GM21360 (cell line): ENCODE measurements at regions not wholly inside any gene's neighbourhood (a gene's known extent, or its start where the extent isn't known, plus 50 kb on each side); places are given as distances from the start of the nearest gene placed in this dataset.
A peak's percentile ranks its signal among the peaks of the same experiment; 100 is the strongest.

Experiments used
- ATAC-seq: cut with Tn5 transposase; IDR thresholded peaks from one replicate; pipeline ENCODE4 v1.9.1; 2021; ENCODE audit warnings: mild to moderate bottlenecking, moderate library complexity; ENCODE audit not compliant: unreplicated experiment

DNA sequence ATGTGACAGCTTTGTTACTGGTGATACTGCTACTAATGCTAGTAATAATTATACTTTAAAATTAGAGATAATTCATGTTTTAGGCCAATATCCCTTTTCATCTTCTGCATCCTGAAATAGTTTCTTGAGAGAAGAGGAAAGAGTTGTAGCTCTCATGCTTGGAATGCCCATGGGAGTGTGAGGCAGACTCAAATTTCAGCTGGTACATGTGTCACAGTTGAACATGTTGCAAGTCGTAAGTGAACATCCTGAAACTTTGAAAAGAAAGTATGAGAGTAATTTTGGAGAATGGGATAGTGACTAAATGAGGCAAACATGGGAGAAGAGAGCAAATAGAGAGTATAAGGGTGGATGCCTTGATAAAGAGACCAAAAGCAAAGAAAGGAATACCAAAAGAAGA lies 168.0 kb downstream of the TMTC3 start:
- ATAC-seq: no peak

DNA sequence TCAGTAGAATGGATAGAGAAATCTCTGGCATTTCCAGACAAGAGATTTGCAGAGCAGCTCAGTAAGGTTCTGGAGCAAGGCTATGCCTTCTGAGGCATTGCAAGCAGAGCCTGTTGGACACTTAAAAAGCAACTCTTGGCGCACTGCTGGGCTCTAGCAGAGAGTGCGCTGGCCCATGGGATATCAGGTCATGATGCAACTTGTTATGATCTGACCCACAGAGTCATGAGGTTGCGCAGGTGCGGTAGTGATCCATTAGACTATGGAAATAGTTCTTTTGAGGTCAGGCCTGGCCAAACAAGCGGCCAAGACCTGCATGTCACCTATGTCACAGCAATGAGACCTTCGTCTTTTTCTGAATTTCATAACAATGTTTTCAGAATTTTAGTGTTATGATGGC lies 168.6 kb downstream of the TMTC3 start:
- ATAC-seq: no peak

DNA sequence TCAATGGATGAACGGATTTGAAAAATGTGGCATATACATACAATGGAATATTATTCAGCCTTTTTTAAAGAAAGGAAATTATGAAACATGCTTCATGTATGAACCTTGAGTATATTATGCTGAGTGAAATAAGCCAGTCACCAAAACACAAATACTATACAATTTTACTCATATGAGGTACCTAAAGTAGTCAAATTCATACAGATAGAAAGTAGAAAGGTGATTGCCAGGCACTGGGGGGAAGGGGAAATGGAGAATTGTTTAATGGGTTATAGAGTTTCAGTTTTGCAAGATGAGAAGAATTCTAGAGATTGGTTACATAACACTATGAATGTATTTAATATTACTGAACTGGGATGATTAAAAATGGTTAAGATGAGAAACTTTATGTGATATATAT lies 171.4 kb downstream of the TMTC3 start:
- peak; percentile 54 for ATAC-seq

- no peak for ATAC-seq
These were observed 172.6 kb downstream of the TMTC3 start for GRCh38 chr12:88314706-88315105.

DNA sequence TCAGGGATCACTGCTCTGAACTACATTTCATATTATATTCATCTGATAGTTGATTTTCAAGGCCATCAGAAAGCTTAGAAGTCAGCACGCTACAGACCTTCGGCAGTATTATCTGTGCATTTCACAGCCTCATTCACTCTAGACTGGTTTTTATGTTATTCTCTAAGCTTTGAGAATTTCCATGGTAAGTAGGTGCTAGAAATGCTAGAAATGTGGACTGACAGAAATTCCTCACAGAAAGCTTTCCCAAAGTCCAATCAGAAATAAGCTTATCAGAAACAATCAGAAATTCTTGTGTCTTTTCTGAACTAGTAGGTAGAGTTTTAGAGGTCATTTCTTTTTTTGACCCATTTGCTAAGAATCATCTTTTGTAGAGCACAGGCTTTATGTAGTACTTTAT lies 176.6 kb downstream of the TMTC3 start:
- ATAC-seq: no peak

DNA sequence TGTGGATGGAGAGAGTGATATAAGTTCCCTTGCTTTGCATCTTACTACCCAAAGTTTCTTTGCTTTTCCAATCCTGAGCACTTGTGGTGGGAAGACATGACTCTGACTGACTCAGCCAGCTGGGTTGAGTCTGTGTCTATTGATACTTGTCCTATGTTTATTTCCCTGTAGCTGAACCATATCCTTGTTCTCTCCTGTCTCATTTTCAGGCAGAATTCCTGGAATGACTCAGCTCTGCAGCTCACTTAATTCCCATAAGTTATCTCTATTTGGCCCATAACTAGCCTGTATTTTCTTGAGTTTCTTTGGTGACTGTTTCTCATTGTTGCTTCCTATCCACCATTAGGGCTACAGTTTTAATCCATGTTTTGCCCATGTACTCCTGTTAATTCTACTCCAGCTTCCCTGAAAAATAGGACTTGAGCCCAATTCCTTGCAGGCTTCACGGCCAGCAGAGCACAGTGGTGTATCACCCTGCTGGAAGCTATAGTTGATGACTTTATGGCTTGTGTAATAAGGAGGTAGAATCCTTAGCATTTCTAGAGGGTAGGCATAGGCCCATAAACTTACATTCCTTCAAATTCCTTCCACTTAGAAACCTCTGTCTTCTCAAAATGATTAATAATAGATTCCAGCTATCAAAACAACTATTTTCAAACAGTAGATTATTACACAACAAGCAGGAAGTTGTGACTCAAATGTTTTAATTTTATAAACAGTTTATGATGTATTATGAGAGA lies 183.1 kb downstream of the TMTC3 start:
- ATAC-seq: no peak

DNA sequence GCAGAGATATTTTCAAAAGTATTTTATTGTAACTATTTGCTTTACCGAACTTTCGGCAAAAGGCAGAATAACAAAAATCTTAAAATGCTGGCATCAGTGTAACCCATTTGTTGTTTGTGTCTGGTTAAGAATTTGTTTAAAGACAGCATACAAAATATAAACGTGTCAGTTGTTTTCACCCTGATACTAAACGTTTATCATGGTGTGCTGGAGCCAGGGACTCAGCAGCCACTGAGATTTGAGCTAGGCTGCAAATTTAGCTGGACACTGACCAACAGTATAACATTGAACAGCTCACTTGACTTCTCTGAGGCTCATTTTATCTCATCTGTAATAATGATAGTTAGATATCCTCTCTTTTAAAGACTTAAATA lies 183.7 kb downstream of the TMTC3 start:
- no peak for ATAC-seq

DNA sequence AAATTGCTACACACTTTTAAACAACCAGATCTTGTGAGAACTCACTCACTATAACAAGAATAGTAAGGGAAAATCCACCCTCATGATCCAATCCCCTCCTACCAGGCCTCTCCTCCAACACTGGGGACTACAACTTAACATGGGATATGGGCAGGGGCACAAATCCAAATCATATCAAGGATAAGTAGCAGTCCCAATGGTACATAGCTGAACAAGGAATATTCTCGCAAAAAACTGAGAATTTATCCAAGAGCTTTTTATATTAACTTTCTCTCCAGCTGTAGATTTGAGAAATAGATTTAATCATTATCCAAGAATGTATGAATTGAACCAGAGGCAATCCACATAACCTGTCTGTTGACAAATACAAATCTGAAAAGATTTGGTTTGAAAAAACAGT lies 185.2 kb downstream of the TMTC3 start:
- no peak for ATAC-seq

- ATAC-seq: no peak
These were observed 186.0 kb downstream of the TMTC3 start for GRCh38 chr12:88328090-88328489.

DNA sequence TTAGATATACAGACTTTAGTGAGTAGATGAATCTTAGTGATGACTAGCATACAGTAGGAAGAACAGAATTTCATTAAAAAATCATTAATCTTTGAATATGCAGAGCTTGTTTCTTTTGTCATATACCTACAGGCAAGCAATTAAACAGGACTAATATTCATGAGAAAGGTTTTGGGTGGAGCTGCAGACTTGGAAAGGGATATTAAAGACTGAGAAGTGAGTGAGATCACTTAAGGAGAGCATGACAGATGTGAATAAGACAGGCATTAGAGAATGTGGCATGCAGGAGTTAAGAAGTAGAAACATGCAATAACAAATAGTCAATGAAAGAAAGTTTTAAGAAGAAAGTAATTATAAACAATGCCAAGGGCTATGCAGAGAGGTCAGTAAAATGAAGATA lies 187.7 kb downstream of the TMTC3 start:
- no peak for ATAC-seq

DNA sequence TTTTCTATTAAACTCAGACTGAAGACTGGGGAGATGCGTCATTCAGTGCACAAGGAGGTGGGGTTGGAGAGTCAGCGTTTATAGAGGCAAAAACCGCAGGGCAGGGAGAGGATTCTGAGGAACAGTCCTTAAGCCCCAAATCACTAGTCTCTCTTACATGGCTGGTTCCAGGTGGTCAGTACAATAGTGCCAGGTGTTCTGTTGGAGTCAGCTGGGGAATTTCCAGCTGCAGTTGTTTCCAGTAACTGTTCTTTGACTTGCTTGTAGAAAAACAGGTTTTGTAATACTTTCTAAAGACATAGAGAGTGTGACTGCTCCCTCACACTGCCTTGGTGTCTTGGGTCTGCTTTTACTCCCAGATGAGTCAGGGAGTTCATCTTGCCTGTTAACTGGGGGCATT lies 192.2 kb downstream of the TMTC3 start:
- peak; percentile 63 for ATAC-seq

DNA sequence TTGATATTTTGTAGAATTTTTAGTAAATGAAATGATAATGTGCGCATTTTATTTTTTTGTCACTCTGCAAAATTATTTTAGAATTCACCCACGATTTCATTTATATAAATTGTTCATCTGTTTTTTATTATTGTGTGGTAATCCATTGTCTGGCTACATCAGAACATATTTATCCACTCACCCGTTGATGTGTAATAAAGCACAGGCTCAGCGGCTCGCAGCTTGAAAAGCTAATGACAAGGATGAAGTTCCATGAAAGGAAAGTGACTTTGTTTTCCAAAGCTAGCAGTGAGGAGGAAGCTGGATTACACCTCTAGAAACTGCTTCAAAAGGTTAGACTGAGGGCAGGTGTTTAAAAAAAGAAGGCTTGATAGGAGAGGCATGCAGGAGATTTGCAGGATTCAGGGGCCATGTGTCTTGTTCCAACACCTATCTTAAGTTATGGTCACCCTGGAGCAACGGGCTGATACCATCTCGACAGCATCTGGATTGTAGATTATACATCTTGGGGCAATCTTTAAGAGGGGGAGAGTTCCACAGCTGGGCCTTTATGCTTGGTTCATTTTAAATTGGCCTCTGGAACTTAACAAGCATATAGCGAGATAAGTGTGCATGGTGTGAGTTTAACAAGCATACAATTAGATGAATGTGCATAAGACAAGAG lies 194.1 kb downstream of the TMTC3 start:
- no peak for ATAC-seq

- ATAC-seq: no peak
These were observed 196.4 kb downstream of the TMTC3 start for GRCh38 chr12:88338486-88338885.

DNA sequence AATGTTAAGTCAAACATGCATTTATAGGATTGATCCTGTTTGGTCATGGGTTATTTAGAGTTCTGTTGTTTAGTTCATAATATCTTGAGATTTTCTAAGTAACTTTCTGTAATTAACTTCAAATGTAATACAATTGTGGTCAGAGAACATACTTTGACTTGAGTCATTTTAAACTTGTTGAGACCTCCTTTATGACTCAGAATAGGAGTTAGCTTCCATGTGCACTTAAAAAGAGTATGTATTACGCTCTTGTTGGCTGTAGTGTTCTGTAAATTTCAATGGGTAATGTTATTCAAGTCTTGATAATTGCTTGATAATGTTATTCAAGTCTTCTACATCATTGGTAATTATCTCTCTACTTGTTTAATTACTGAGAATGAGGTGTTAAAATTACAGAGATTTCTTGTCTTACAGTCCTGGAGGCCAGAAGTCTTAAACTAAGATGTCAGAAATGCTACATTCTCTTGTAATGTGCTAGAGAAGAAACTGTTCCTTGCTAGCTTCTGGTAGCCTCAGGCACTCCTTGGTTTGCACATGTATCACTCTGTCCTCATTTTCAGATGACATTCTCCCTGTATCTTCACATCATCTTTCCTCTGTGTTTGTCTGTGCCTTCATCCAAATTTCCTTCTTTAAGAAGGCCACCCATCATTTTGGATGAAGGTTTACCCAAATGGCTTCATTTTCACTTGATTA lies 197.3 kb downstream of the TMTC3 start:
- ATAC-seq: no peak

GRCh38 chr12:88339966-88340365 lies 197.9 kb downstream of the TMTC3 start:
- ATAC-seq: no peak

GRCh38 chr12:88342251-88342806 lies 200.2 kb downstream of the TMTC3 start:
- no peak for ATAC-seq

DNA sequence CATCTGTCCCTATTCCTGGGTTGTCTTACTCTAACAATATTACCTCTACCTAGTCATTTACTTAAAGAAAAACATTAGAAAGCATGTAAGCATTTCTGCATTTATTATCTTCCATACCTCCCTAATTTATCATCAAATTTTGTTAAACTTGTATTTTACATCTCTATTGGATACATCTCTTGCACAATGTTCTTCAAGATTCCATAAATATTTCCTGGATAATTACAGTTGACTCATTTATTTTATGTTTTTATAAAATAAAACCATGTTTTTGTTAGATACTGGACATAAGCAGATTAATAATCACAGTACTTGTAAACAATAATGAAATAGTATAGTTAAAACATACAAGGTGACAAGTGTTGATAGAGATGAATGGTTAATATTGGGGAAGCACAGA lies 209.0 kb downstream of the TMTC3 start:
- ATAC-seq: no peak

DNA sequence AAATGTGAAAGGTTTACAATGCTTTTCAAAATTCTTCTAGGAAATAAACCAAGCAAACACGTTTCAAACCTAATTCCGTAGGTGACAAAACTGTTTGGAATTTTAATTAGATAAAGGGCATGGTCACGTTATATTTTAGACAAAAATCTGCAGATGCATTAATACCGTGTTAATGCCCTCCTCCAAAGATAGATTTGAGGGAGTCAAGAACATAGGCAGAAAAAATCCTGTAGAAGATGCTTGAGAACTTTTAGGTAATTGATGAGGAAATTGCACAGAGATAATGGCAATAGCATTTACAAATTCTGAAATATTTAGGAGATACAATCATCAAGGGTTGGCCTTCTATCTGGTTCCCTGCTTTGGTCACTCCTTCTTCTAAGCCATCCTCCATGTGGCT lies 212.6 kb downstream of the TMTC3 start:
- ATAC-seq: no peak

- ATAC-seq: no peak
These were observed 218.2 kb downstream of the TMTC3 start for GRCh38 chr12:88360343-88360742.

GRCh38 chr12:88361493-88361892 lies 218.8 kb downstream of the KITLG start:
- ATAC-seq: no peak

GRCh38 chr12:88362439-88362838 lies 217.8 kb downstream of the KITLG start:
- no peak for ATAC-seq

GRCh38 chr12:88365403-88365802 lies 214.9 kb downstream of the KITLG start:
- no peak for ATAC-seq
